MCF 10A (cell line): ENCODE measurements at regions not wholly inside any gene's neighbourhood (a gene's known extent, or its start where the extent isn't known, plus 50 kb on each side); places are given as distances from the start of the nearest gene placed in this dataset.

ENCODE experiments used
- BruUV-seq: library from RNA; stranded (reverse); fragments of 400-500 nt; replicated peaks from 2 replicates; lab custom pipeline; 2021; lab: Mats Ljungman, UMichigan
- CTCF ChIA-PET: fragments of 300-600 bp; sonication (Branson Sonifier 250); formaldehyde crosslinking; extraction: SDS; loops from one replicate; lab custom pipeline; 2021; ENCODE audit warnings: antibody characterized with exemption, inconsistent platforms; lab: Yijun Ruan, JAX
- POLR2A ChIA-PET: fragments of 300-600, 350-650 bp; sonication (Branson Sonifier 250); formaldehyde crosslinking; extraction: SDS; loops from one replicate; lab custom pipeline; 2020; ENCODE audit warnings: antibody characterized with exemption, inconsistent platforms; lab: Yijun Ruan, JAX
- DNase-seq: peaks from one replicate; pipeline ENCODE4 v3.0.0-alpha.2; 2018; ENCODE audit not compliant: unreplicated experiment
- H3K27ac Mint-ChIP-seq: one replicate; pipeline ENCODE4 v1.8.0; 2022; ENCODE audit warnings: mild to moderate bottlenecking, low read depth, mixed read lengths; ENCODE audit not compliant: unreplicated experiment
- H3K27me3 Mint-ChIP-seq: one replicate; pipeline ENCODE4 v1.8.0; 2022; ENCODE audit warnings: mixed read lengths; ENCODE audit not compliant: insufficient read depth, unreplicated experiment
- H3K36me3 Mint-ChIP-seq: one replicate; pipeline ENCODE4 v1.8.0; 2022; ENCODE audit warnings: mild to moderate bottlenecking, moderate library complexity, mixed read lengths; ENCODE audit not compliant: insufficient read depth, unreplicated experiment
- H3K4me1 Mint-ChIP-seq: one replicate; pipeline ENCODE4 v1.8.0; 2022; ENCODE audit warnings: mixed read lengths; ENCODE audit not compliant: insufficient read depth, unreplicated experiment
- H3K4me3 Mint-ChIP-seq: one replicate; pipeline ENCODE4 v1.8.0; 2022; ENCODE audit warnings: mild to moderate bottlenecking, moderate library complexity, mixed read lengths; ENCODE audit not compliant: unreplicated experiment
- H3K9me3 Mint-ChIP-seq: one replicate; pipeline ENCODE4 v1.8.0; 2022; ENCODE audit warnings: mixed read lengths; ENCODE audit not compliant: unreplicated experiment
- intact Hi-C: fragments of 100-400 bp; cut with micrococcal nuclease; formaldehyde crosslinking; loops from 2 replicates; pipeline ENCODE4 v1.14.1; 2022
- TF ChIP-seq, protein P1 (sequence below): fragments of 200-600 bp; IDR thresholded peaks from one replicate; pipeline ENCODE4 v1.8.0; 2022; ENCODE audit warnings: antibody characterized with exemption, mild to moderate bottlenecking; ENCODE audit not compliant: unreplicated experiment

- Mint-ChIP-seq H3K9me3 (peaks cover 7% of the 10 kb centered on the region), H3K4me1 (no peaks in the 10 kb centered on the region), H3K4me3 (no peak overlapping the region), H3K36me3 (no peaks in the 10 kb centered on the region), H3K27me3 (no peaks in the 10 kb centered on the region), H3K27ac (no peak overlapping the region)
- intact Hi-C loops = no loop called here
- TF ChIP-seq, protein P1, sequence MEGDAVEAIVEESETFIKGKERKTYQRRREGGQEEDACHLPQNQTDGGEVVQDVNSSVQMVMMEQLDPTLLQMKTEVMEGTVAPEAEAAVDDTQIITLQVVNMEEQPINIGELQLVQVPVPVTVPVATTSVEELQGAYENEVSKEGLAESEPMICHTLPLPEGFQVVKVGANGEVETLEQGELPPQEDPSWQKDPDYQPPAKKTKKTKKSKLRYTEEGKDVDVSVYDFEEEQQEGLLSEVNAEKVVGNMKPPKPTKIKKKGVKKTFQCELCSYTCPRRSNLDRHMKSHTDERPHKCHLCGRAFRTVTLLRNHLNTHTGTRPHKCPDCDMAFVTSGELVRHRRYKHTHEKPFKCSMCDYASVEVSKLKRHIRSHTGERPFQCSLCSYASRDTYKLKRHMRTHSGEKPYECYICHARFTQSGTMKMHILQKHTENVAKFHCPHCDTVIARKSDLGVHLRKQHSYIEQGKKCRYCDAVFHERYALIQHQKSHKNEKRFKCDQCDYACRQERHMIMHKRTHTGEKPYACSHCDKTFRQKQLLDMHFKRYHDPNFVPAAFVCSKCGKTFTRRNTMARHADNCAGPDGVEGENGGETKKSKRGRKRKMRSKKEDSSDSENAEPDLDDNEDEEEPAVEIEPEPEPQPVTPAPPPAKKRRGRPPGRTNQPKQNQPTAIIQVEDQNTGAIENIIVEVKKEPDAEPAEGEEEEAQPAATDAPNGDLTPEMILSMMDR = no peak
- no peak for DNase-seq
- POLR2A ChIA-PET = interaction anchor here (0.6 kb wide), 2 partner anchors 15 to 1607 kb away, joined by 3 read pairs; no protein-coding TSS in a partner anchor
- BruUV-seq = no TSS peak
- CTCF ChIA-PET = interaction anchor here (0.6 kb wide), 2 partner anchors 22 to 192 kb away, joined by 3 to 4 read pairs; no protein-coding TSS in a partner anchor
Measured at GRCh38 chrX:8306291-8306925, 135.3 kb upstream of the VCX2 start.

DNA sequence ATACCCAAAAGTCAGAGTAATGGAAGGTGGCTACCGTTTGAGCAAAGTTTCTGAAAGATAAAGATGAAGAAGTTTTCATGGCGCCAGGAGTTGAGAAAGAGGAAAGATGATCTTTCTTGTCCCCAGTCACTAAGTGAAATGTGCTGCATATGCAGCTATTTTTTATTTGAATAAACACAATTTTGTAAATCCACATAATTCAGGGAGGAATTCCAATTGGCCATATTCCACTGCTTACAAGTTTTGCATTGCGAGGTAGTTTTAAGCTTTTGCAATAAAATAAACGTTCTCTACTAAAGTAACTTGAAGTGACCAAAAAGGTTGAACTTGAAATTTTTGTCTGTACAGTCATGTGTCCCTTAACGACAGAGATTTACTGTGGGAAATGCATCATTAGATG is 139.3 kb upstream of the VCX2 start:
- Mint-ChIP-seq H3K27ac (no peak overlapping the region), H3K4me1 (no peaks in the 10 kb centered on the region), H3K4me3 (no peak overlapping the region), H3K27me3 (no peaks in the 10 kb centered on the region), H3K9me3 (peaks cover 7% of the 10 kb centered on the region), H3K36me3 (no peaks in the 10 kb centered on the region)
- no TSS peak for BruUV-seq
- ChIA-PET POLR2A (no interaction called here), CTCF (no interaction called here)
- intact Hi-C loops = no loop called here
- TF ChIP-seq, protein P1 = no peak
- no peak for DNase-seq

DNA sequence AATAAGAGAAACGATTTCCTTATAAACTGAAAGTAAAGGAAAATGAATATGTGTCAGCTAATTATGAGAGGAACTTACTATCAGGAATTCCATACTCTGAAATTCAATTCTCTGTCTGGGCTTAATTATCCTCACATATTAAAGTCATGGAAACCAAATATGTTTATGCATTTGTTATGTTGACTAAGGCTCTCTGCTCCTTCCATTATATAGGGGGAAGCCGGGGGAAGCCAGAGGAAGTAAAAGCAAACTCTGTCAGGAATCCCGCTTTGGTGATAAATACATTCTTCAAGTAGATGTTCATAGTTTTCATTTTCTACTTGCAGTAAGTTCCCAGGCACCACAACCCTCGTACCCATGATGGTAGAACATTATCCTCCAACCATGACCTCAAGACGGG is 142.8 kb upstream of the VCX2 start:
- no peaks in the 10 kb centered on the region for H3K36me3 Mint-ChIP-seq
- no peaks in the 10 kb centered on the region for H3K4me1 Mint-ChIP-seq
- CTCF ChIA-PET = no interaction called here
- H3K4me3 Mint-ChIP-seq = no peak overlapping the region
- H3K27ac Mint-ChIP-seq = no peak overlapping the region
- H3K9me3 Mint-ChIP-seq = no peaks in the 10 kb centered on the region
- TF ChIP-seq, protein P1 = no peak
- H3K27me3 Mint-ChIP-seq = no peaks in the 10 kb centered on the region
- intact Hi-C loops = no loop called here
- BruUV-seq = no TSS peak
- no peak for DNase-seq
- POLR2A ChIA-PET = no interaction called here

DNA sequence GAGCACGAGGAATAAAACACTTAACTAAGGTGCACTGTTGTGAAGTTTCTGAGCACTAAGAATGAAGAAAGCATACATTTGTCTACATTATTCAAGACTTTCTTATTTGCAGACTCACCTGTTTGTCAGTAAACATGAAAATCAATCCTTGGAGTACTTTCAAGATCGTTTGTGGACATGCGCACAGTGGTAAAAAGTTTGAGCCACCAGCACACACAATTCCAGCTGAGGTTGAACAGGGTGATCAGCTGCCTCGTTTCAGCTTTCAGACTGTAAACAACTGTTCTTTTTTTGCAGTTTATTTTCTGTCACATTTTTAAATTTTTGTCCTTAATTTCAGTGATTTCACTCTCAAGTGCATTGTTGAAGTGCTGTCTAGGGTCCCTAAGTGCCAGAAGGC is 143.8 kb upstream of the VCX2 start:
- DNase-seq = no peak
- Mint-ChIP-seq H3K4me1 (no peaks in the 10 kb centered on the region), H3K9me3 (no peaks in the 10 kb centered on the region), H3K27me3 (no peaks in the 10 kb centered on the region), H3K36me3 (no peaks in the 10 kb centered on the region), H3K4me3 (no peak overlapping the region), H3K27ac (no peak overlapping the region)
- ChIA-PET CTCF (no interaction called here), POLR2A (no interaction called here)
- BruUV-seq = no TSS peak
- TF ChIP-seq, protein P1 = no peak
- intact Hi-C loops = no loop called here
